Trophoblast cell (in vitro differentiated cells and primary cell): ENCODE measurements at regions not wholly inside any gene's neighbourhood (a gene's known extent, or its start where the extent isn't known, plus 50 kb on each side); places are given as distances from the start of the nearest gene placed in this dataset.

Experiments
- DNase-seq, 2 donors: peaks; one replicate each; pipeline ENCODE4 v3.0.0-alpha.2; 2016
- H2AFZ ChIP-seq: 2 replicates; pipeline ENCODE4 v1.6.1; 2013; ENCODE audit warnings: low read length, moderate library complexity, mild to moderate bottlenecking; ENCODE audit not compliant: insufficient read depth, poor library complexity
- H2AK5ac ChIP-seq: 2 replicates; pipeline ENCODE4 v1.6.1; 2013; ENCODE audit warnings: mild to moderate bottlenecking, low read length
- H2BK120ac ChIP-seq: 2 replicates; pipeline ENCODE4 v1.6.1; 2013; ENCODE audit warnings: low read length, mild to moderate bottlenecking, moderate library complexity; ENCODE audit not compliant: insufficient read depth, poor library complexity
- H2BK12ac ChIP-seq: 2 replicates; pipeline ENCODE4 v1.6.1; 2013; ENCODE audit warnings: mild to moderate bottlenecking, low read length, moderate library complexity
- H2BK5ac ChIP-seq: 2 replicates; pipeline ENCODE4 v1.6.1; 2013; ENCODE audit warnings: low read length, low read depth, moderate library complexity, mild to moderate bottlenecking; ENCODE audit not compliant: poor library complexity
- H3K14ac ChIP-seq: 2 replicates; pipeline ENCODE4 v1.6.1; 2013; ENCODE audit warnings: mild to moderate bottlenecking, low read length
- H3K18ac ChIP-seq: 2 replicates; pipeline ENCODE4 v1.6.1; 2013; ENCODE audit warnings: mild to moderate bottlenecking, low read length
- H3K23ac ChIP-seq: 2 replicates; pipeline ENCODE4 v1.6.1; 2013; ENCODE audit warnings: low read length
- H3K27ac ChIP-seq: 2 replicates; pipeline ENCODE4 v1.5.1; 2013; ENCODE audit warnings: low read depth, mild to moderate bottlenecking, inconsistent platforms, low read length, moderate library complexity
- H3K27me3 ChIP-seq: 2 replicates; pipeline ENCODE4 v1.6.1; 2013; ENCODE audit warnings: inconsistent platforms, mild to moderate bottlenecking, low read length, moderate library complexity; ENCODE audit not compliant: insufficient read depth
- H3K36me3 ChIP-seq, 2 experiments: 1 replicate in 1 of 2; 2 replicates in 1 of 2; pipeline ENCODE4 v1.6.1; 2013; ENCODE audit warnings: low read length in 2 of 2, mild to moderate bottlenecking in 2 of 2, moderate library complexity in 1 of 2; ENCODE audit not compliant: insufficient read depth in 2 of 2, control insufficient read depth in 1 of 2
- H3K4ac ChIP-seq: 2 replicates; pipeline ENCODE4 v1.6.1; 2013; ENCODE audit warnings: low read depth, mild to moderate bottlenecking, low read length, moderate library complexity
- H3K4me1 ChIP-seq, 2 experiments: 1 replicate in 1 of 2; 2 replicates in 1 of 2; pipeline ENCODE4 v1.6.1; 2013; ENCODE audit warnings: low read length in 2 of 2, mild to moderate bottlenecking in 2 of 2, moderate library complexity in 1 of 2; ENCODE audit not compliant: insufficient read depth in 2 of 2, control insufficient read depth in 1 of 2
- H3K4me2 ChIP-seq: 2 replicates; pipeline ENCODE4 v1.6.1; 2013; ENCODE audit warnings: inconsistent platforms, mild to moderate bottlenecking, low read length, moderate library complexity
- H3K4me3 ChIP-seq: 2 replicates; pipeline ENCODE4 v1.5.1; 2013; ENCODE audit warnings: mild to moderate bottlenecking, low read depth, low read length, inconsistent platforms
- H3K79me1 ChIP-seq: one replicate; pipeline ENCODE4 v1.6.1; 2013; ENCODE audit warnings: low read length
- H3K79me2 ChIP-seq: 2 replicates; pipeline ENCODE4 v1.6.1; 2013; ENCODE audit warnings: low read length, mild to moderate bottlenecking; ENCODE audit not compliant: control insufficient read depth, insufficient read depth, poor library complexity
- H3K9ac ChIP-seq: 2 replicates; pipeline ENCODE4 v1.6.1; 2013; ENCODE audit warnings: mild to moderate bottlenecking, low read length
- H3K9me3 ChIP-seq: 2 replicates; pipeline ENCODE4 v1.6.1; 2013; ENCODE audit warnings: low read depth, mild to moderate bottlenecking, control low read depth, inconsistent platforms, low read length; ENCODE audit not compliant: insufficient read depth
- H4K12ac ChIP-seq: 2 replicates; pipeline ENCODE4 v1.6.1; 2013; ENCODE audit warnings: low read depth, mild to moderate bottlenecking, low read length, moderate library complexity
- H4K8ac ChIP-seq: 2 replicates; pipeline ENCODE4 v1.6.1; 2013; ENCODE audit warnings: low read depth, mild to moderate bottlenecking, low read length, moderate library complexity
- H4K91ac ChIP-seq: one replicate; pipeline ENCODE4 v1.6.1; 2013; ENCODE audit warnings: low read depth, mild to moderate bottlenecking, low read length, moderate library complexity
- WGBS: extraction: QIAGEN DNeasy Blood & Tissue Kit; methylation state at CpG from one replicate; pipeline ENCODE4 v1.1.7; 2013; ENCODE audit warnings: missing lambda C conversion rate; ENCODE audit not compliant: insufficient read length, insufficient coverage; ENCODE audit errors: extremely low coverage; 5-methylcytosine and 5-hydroxymethylcytosine counted together

DNA sequence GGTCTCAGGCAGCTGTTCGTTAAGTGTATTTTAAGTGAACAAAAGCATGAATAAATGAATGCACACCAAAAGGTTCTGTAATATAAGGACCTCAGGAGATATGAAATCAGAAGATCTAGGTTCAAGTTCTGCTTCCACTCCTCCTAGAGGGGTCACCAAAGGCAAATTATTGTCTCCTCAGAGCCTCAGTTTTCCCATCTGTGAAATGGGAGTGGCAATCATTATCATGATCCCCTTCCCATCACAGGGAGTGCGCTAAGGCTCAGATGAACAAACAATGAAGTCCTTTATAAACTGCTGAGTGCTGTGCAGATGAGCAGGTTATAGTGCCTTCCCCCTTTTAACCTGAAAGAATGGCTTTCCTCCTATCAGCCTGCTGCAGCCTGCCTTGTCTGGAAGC, 248.3 kb upstream of the C16orf82 start:
- H3K4ac ChIP-seq: no peak overlapping the region
- H3K9me3 ChIP-seq: peaks cover 5% of the 10 kb centered on the region
- no peak overlapping the region for H2AFZ ChIP-seq
- H3K9ac ChIP-seq: no peak overlapping the region
- no peaks in the 10 kb centered on the region for H3K4me1 ChIP-seq
- H2BK120ac ChIP-seq: no peak overlapping the region
- no peak overlapping the region for H3K4me3 ChIP-seq
- H3K18ac ChIP-seq: no peak overlapping the region
- no peak overlapping the region for H4K91ac ChIP-seq
- no peak overlapping the region for H4K12ac ChIP-seq
- no peaks in the 10 kb centered on the region for H3K36me3 ChIP-seq
- H3K27ac ChIP-seq: no peak overlapping the region
- H3K23ac ChIP-seq: no peak overlapping the region
- H3K4me2 ChIP-seq: no peak overlapping the region
- no peak overlapping the region for H4K8ac ChIP-seq
- H3K14ac ChIP-seq: no peak overlapping the region
- no CpG with 5 or more reads among the region's 2 CpGs for WGBS
- H2BK12ac ChIP-seq: no peak overlapping the region
- no peaks in the 10 kb centered on the region for H3K79me1 ChIP-seq
- DNase-seq: no peak
- H3K79me2 ChIP-seq: no peaks in the 10 kb centered on the region
- no peak overlapping the region for H2BK5ac ChIP-seq
- no peak overlapping the region for H2AK5ac ChIP-seq
- no peaks in the 10 kb centered on the region for H3K27me3 ChIP-seq

DNA sequence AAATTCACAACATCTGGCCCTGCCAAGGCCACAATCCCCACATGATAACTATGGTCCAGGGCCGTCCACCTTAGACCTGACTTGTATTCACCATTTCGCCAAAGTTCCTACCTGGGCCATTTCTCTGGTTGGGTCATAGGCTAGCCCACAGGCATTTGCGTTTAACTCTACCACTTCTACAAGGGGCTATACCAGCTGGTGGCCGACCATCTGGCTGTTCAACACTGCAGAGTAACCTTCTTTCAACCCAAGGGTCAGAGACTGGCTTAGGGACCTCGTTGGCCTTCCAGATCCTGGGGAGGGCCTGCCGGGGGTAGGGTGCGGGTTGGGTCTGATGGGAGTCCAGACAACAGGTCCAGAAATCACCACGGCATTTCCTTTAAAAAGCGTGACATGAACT, 242.3 kb upstream of the C16orf82 start:
- H3K27me3 ChIP-seq: no peaks in the 10 kb centered on the region
- H4K91ac ChIP-seq: no peak overlapping the region
- H3K23ac ChIP-seq: no peak overlapping the region
- H3K79me1 ChIP-seq: no peaks in the 10 kb centered on the region
- H4K12ac ChIP-seq: no peak overlapping the region
- no peak overlapping the region for H3K27ac ChIP-seq
- no peak overlapping the region for H3K4ac ChIP-seq
- no CpG with 5 or more reads among the region's 9 CpGs for WGBS
- no peaks in the 10 kb centered on the region for H3K4me1 ChIP-seq
- no peak for DNase-seq
- H4K8ac ChIP-seq: no peak overlapping the region
- no peak overlapping the region for H2AK5ac ChIP-seq
- no peak overlapping the region for H3K18ac ChIP-seq
- H2BK5ac ChIP-seq: no peak overlapping the region
- H3K9me3 ChIP-seq: no peaks in the 10 kb centered on the region
- no peak overlapping the region for H3K14ac ChIP-seq
- no peaks in the 10 kb centered on the region for H3K79me2 ChIP-seq
- no peak overlapping the region for H3K4me2 ChIP-seq
- no peak overlapping the region for H2AFZ ChIP-seq
- no peak overlapping the region for H2BK12ac ChIP-seq
- no peak overlapping the region for H2BK120ac ChIP-seq
- H3K4me3 ChIP-seq: no peak overlapping the region
- no peak overlapping the region for H3K9ac ChIP-seq
- no peaks in the 10 kb centered on the region for H3K36me3 ChIP-seq

DNA sequence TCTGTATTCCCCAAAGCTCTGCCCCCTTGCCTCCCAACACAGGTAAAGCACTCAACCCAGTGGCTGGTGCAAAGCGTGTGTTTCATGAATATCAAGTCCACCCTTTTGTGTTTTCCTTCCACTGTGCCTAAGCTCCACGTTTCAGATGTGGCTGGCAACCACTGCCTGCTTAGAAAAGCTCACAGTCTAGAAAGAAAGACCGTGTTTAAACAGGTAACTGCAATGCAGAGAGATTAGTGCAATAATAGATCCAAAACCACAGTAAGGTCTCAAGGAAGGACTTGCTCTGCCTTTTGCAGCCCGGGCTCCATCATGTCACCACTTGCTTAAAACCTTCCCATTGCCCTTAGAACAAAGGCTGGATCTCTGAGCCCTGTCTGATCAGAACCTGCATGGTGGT, 240.2 kb upstream of the C16orf82 start:
- H3K18ac ChIP-seq: no peak overlapping the region
- H3K4me1 ChIP-seq: no peaks in the 10 kb centered on the region
- DNase-seq: no peak
- no peak overlapping the region for H4K8ac ChIP-seq
- H3K27me3 ChIP-seq: no peaks in the 10 kb centered on the region
- H3K4me2 ChIP-seq: no peak overlapping the region
- no peak overlapping the region for H2BK120ac ChIP-seq
- H4K91ac ChIP-seq: no peak overlapping the region
- no peak overlapping the region for H2BK12ac ChIP-seq
- no peak overlapping the region for H3K14ac ChIP-seq
- H3K79me1 ChIP-seq: no peaks in the 10 kb centered on the region
- H3K23ac ChIP-seq: no peak overlapping the region
- no peaks in the 10 kb centered on the region for H3K36me3 ChIP-seq
- no peak overlapping the region for H3K9ac ChIP-seq
- WGBS: no CpG with 5 or more reads among the region's 4 CpGs
- no peak overlapping the region for H3K27ac ChIP-seq
- H2BK5ac ChIP-seq: no peak overlapping the region
- H3K4ac ChIP-seq: no peak overlapping the region
- H4K12ac ChIP-seq: no peak overlapping the region
- H3K79me2 ChIP-seq: no peaks in the 10 kb centered on the region
- H2AK5ac ChIP-seq: no peak overlapping the region
- no peak overlapping the region for H2AFZ ChIP-seq
- no peaks in the 10 kb centered on the region for H3K9me3 ChIP-seq
- no peak overlapping the region for H3K4me3 ChIP-seq

DNA sequence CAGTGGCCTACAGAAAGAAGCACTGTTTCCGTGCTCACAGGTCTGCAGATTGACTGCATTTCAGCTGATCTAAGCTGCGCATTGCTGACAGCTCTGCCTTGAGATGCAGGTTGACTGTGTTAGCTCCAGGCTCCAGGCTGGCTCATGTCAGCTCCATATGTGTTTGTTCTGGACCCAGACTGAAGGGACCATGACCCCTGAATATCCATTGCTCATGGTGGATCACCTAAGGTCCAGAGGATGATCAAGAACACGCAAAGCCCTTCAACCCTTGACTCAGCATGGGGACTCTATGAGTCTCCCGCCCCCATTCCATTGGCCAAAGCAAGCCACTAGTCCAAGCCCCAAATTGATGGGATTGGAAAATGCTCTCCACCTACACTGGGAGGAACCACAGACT, 239.3 kb upstream of the C16orf82 start:
- Histone ChIP-seq H4K91ac (no peak overlapping the region), H4K8ac (no peak overlapping the region), H3K36me3 (no peaks in the 10 kb centered on the region), H3K79me2 (no peaks in the 10 kb centered on the region), H2AK5ac (no peak overlapping the region), H3K4me3 (no peak overlapping the region), H3K23ac (no peak overlapping the region), H3K9me3 (no peaks in the 10 kb centered on the region), H4K12ac (no peak overlapping the region), H3K18ac (no peak overlapping the region), H3K79me1 (no peaks in the 10 kb centered on the region), H3K9ac (no peak overlapping the region), H3K4ac (no peak overlapping the region), H2AFZ (no peak overlapping the region), H3K14ac (no peak overlapping the region), H2BK12ac (no peak overlapping the region), H2BK5ac (no peak overlapping the region), H3K27me3 (no peaks in the 10 kb centered on the region), H3K27ac (no peak overlapping the region), H2BK120ac (no peak overlapping the region), H3K4me1 (no peaks in the 10 kb centered on the region), H3K4me2 (no peak overlapping the region)
- WGBS: no CpG with 5 or more reads among the region's 4 CpGs
- no peak for DNase-seq
